HG02678 (cell line): ENCODE measurements at regions not wholly inside any gene's neighbourhood (a gene's known extent, or its start where the extent isn't known, plus 50 kb on each side); places are given as distances from the start of the nearest gene placed in this dataset.
"Not testable (repeated sequence)": the region's sequence is repeated elsewhere in the genome, so short reads cannot be mapped to it uniquely, and the experiment has no call there.

ENCODE experiments used
- ATAC-seq: cut with Tn5 transposase; IDR thresholded peaks from one replicate; pipeline ENCODE4 v1.9.1; 2021; ENCODE audit warnings: mild to moderate bottlenecking, moderate library complexity; ENCODE audit not compliant: unreplicated experiment

DNA sequence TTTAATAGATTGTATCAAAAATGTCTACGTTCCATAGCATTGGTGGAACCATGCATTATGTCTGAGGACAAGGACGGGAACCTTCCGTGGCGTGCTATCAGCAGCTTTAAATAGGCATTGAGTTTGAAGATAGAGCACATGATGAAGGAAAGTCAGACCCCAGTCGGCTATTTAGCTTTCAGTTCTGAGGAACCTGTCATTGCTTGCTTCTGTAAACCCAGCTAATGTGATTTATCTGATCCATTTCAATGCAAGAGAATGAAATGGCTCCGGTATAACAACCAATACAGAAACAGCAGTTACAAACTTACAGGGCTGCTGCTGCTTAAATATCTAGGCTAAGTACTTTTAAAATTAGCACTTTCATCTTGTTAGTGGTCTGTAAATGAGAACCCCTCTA, 503.3 kb downstream of the RNF144A start:
- no peak for ATAC-seq

DNA sequence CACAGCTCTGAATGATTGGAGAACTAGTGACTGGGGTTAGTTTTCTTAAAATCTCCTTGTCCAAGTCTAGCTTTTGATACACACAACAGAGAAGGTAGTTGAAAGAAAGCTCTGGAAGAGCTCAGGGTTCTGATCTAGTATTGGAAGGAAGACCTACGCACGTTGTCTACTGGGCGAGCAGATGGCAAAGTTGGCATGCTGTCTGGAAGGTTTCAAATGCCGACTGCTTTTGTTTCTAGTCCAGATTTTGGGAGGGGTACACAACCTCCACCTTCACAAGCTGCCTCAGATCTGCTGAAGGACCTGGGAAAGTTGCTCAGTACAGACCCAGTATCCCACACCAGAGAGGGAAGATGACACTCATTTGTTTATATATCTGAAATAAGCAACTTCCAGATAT, 507.3 kb downstream of the RNF144A start:
- no peak for ATAC-seq

DNA sequence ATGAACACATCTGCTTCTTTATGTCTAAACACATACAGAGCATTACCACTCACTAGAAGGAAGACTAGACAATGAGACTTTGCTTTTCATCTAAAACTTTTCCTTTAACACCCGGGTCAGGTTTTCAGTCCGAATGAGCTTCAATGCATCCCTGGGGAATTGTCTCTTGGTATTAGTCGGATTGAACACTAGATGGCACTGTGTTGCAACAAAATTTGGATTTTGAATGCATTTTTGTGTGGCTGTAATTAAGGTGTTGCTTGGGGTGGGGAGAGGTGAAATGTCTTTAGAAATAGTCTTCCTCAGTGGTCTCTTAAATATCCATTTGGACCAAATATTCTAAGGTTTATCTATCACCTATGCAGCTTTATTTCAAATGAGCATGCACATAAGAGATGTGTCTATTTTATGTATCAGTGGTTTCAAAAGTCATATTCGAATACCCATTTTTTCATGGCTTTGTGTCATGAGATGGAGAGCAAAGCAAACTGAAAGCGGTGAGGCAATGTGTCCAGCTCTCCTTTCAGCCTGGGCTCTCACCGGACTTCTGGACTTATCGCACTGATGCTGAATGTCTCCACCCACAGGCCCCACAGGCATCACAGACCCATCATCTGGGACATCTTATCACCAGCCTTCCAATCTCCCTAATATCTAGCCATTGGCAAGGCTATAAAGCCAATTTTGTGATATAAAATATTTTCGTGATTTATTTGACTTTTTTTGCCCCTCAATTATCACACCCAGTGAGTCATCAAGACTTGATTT, 510.3 kb downstream of the RNF144A start:
- no peak for ATAC-seq

DNA sequence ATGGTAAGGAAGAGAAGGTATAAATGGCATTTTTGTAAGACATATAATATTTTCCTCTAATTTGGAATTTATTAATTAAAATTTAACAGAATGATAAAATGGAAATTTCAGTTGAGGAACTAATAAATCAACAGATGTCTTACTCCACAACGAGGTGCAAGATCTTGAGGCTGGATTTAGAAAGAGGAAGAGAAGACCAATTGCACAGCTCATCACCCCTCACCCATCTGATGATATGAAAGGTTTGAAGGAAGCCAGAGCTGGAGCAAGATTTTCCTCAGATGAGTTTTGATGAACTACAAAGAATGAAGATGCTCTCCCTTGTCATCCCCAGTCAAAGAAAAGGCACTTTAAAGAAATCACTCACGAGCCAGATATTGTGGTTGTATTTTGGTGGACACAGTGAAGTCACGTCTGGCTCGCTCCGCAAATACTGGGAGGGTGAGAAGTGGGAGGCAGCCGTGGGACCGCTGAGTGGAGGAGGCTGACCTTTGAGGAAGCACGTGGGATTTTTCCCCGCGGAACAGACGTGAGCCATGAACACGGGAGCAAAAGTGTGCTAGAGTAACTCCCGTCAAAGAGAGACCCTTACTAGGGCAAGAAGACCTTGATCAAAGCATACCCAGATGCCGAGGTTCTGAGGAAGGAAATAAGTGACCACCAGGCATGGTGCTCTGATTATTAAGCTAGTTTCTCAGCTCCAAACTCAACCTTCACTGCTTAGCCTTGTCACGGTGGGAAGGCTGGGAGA, 511.4 kb downstream of the RNF144A start:
- no peak for ATAC-seq

DNA sequence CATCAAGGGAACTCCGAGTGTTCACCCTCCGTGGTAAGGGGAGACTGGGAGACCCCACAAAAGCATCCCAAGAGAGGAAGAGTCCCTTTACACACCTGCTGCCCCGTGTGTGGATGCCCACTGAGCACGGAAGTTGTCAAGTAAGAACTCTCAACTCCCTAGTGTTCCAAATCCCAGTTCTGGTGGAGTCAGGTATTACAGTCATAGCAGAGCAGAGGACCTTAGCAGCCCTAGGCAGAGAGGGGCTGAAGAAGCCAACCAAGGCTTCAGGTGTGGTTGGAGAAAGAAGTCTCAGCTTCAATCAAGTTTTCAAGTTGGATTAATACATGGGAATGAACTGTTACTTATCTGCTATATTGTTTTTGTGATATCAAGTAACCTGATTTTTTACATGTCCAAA, 512.5 kb downstream of the RNF144A start:
- no peak for ATAC-seq

DNA sequence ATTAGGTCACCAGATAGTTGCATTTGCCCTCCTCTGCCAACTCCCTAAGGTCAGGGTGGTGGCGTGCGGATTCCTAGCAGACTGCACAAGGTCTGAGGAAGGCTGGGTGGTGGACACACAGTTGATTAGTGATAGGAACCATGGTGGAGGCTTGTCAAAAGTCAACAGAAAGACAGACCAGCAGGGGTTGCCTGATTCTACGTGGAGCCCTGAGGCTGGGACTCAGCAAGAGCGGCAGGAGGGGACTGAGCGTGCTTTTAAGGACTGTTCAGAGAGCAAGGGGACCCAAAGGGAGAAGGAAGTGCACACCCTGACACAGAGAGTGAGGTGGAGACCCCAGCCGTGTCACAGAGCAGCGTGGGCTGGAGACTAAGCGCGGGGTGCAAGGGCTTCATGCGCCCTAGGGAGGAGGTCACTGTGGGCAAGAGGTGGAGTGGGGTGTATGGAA, 513.2 kb downstream of the RNF144A start:
- ATAC-seq: no peak

DNA sequence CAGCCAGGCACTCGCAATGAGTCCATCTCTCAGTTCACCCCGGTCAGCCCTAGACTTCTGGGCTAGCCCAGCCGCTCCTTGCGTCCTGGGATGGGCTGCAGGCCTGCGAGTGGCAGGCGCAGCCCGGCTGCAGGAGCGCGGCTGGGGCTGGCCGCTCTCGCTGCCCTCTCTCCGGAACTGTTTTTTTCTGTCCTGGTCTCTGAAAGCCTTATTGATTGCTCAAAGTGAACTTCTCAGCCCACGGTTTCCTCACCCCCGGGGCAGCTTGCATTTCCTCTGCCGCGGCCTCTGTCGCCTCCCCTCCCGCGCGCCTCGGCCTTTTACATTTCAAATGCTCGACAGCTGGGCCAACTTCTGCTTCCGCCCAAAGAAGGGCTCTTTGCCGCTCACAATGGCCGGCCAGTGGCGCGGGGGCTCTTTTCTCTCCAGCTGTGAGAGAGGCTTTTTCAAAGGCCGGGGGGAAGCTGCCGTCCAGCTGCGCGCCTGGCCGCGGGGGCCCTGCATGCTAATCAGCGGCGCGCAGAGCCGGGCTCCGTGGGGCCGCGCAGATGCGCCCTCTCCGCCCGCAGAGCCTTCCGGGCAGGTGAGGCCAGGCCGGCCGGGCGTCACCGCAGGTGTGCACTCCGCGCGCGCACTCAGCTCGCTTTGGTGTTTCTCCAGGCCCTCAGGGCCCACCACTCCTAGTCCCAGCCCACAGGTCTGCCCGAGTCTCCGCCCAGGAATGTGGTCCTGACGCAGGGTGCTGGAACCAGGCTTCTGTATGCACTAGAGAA, 513.8 kb downstream of the RNF144A start:
- ATAC-seq: peak; percentile 76

DNA sequence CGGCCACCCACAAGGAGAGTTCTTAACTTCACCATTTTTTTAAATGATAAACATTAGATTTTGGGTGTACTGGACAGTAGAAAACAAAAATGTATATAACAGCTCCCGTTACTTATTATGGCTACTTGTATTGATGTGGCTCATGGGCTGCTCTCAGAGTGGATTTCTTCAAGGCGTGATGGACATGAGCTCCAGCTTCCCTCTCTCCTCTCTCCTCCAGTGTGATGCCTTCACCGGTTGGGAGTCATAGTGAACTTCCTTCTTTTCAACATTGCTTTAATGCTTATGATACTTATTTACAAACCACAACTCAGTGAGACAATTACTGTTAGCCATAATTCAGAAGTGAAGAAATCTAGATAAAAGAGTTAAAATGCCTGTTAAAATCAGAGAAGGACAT, 515.2 kb downstream of the RNF144A start:
- no peak for ATAC-seq

DNA sequence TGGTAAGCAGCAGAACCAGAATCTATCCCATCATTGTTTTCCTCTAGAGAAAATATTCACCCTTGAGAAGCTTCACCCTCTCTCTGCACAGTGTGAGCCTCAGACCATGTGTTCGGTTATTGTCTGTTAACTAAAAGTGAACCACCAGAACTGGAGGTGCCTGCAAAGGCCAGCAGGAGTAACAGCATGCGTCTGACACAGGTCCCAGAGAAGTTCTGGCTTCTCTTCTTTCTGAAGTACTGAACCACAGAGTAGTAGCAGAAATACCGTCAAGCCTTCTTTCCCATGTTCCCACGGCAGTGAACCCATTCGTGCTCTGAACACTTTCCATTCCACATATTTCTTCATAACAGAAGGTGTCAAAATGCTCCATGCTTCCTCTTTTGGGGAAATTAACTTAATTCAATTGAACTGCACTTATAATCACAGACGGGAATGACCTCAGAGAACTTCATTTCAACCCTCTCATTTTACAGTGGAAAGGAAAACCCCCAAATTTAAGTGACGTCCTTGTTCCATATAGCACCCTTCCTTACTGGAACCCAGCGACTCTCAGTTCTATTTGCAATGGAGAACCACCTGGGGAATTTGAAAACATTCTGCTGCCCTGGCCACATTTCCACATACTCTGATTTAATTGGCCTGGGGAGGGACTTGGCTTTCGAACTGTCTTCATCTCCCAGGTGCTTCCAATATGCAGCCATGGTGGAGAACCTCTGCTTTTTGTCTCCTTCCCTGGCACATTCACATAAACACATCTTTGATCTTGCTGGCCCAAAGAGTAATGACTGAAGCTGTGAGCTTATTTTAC, 519.1 kb downstream of the RNF144A start:
- ATAC-seq: no peak

DNA sequence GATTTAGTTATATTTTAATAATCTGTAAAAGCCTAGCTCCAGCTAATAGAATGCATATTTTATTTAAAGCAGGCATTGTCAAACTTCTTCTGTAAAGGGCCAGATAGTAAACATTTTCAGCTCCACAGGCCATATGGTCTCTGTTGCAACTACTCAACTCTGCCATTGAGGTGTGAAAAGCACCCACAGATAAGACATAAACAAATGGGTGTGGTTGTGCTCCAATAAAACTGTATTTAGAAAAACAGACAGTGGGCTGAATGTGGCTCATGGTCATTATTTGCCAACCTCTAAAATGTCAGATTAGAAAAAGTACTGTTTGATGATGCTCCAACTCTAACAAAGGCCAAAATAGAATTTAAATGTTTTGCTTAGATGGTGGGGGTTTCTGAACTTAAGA, 519.9 kb downstream of the RNF144A start:
- no peak for ATAC-seq

DNA sequence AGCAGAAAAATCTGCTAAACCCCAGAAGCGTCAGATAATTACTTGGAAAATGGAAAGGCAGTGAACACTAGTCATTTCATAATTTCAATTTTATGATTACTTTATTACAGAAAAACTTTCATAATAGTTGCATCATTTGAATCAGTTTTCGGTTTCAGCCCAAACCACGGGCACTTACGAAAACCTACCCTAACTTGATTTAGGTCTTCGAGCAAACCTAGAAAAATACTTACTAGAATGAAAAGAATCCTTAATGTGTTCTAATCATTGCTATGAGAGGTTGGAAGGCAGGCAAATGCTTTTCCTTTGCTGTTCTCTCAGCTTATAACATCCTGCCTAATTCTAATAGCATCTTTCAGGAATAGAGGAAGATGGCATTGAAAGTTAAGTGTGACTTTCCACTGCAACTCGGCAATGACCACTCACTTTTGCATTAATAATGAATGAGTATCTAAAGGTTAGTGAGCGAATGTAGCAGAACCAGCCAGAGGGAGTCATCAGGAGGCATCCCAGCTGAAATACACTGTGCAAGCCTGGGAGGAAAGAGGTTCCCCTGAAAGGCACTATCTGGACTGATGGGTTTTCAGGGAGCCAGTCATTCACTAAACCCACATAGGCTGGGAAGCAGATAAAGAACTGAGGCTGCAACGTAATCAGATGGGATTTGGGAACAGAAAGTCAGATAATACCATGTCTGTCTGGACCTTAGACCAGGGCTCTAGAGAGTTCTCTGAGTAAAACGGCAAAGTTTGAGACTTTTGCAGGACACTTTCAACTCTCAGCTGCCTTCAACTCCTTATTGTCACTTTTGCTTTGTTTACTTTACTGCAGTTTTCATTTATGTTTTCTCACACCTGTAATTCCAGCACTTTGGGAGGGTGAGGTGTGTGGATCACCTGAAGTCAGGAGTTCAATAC, 520.8 kb downstream of the RNF144A start:
- ATAC-seq: no peak

DNA sequence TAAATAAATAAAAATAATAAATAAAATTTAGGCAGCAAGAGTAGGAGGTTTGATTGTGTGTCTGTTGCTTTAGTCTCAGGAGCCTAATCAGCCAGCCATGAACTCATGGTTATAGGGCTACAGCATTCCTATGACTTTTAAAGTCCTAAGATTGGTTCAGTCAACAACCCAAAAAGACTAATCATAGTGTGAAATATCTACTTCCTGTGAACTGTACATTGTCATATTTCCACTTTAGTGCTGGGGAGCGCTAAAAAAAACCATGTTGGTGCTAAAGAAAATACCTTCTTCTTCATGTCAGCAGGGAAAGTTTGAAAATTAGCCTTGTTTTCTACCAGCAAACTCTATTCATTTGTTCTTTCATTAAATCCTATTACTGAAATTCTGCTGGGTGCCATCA, 521.6 kb downstream of the RNF144A start:
- ATAC-seq: no peak

DNA sequence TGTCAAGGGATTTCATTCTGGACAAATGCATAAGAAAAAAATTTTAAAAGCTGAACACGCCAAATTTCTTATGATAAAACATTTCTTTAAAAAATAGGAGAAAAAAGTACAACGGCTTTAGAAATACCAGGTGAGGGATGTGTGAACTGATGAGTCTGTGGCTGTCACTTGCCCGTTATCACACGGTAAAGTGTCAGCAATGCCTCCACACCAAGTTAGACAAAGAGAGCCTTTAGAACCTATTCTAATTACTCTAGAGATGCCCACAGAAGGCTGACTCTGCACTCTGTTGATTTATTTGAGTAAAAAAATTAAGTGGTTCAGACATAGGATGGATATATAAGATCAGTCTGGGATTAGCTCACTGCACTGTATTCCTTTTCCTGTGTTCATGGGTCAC, 523.8 kb downstream of the RNF144A start:
- ATAC-seq: no peak

DNA sequence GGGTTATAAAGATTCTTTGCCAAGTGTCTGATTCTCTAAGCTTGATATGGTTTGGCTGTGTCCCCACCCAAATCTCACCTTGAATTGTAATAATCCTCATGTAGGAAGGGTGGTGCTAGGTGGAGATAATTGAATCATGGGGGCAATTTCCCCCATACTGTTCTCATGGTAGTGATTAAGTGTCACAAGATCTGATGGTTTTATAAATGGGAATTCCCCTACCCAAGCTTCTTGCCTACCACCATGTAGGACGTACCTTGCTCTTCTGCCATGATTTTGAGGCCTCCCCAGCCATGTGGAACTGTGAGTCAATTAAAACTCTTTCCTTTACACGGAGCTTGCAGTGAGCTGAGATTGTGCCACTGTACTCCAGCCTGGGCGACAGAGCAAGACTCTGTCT, 524.6 kb downstream of the RNF144A start:
- not testable (repeated sequence) for ATAC-seq

DNA sequence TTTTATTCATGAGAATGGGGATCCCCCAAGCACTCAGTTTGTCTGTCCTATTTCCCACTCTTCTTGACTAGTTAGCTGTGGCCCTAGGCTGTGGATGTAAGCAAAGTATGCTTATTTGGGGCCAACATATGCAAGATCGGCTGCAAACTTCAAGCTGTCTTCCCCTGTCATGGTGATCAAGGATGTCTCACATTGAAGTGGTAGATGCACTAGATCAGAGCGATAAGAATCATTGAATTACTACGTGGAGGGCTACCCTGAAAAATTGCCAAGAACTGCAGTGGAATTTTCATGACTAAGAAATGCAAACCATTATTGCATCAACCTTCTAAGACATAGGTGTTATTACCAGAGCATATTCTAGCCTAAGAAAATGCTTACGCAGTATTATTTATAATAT, 527.4 kb downstream of the RNF144A start:
- no peak for ATAC-seq

DNA sequence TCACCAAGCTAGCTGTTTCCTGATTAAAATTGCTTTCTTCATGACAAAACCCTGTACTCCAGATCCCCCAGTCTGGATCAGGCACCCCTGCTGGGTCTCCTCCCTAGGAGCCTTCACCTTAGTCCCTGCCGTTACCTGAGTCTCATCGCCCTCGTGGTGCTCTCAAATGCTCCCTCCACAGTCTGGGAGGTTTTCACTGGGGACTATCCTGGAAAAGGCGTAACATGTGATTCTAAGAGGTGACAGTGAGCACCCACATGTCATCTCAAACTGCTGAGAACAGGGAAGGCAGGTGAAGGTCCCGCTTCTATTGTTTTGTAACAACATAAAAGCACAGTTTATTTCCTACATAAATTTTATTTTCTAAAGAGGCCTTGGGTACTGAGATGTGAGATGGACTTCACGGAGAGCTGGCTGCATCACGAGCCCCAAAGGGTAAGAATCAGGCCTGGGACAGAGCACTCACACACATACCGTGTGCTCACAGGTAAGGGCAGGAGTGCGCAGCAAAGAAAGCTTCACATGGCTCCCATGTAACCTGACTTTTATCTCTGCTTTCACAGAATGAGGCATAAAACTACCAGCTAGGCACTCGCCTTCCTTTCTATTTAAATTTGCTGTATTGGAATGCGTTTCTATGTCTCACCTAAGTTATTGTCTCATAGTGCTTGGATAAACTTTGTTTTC, 531.5 kb downstream of the RNF144A start:
- ATAC-seq: no peak

DNA sequence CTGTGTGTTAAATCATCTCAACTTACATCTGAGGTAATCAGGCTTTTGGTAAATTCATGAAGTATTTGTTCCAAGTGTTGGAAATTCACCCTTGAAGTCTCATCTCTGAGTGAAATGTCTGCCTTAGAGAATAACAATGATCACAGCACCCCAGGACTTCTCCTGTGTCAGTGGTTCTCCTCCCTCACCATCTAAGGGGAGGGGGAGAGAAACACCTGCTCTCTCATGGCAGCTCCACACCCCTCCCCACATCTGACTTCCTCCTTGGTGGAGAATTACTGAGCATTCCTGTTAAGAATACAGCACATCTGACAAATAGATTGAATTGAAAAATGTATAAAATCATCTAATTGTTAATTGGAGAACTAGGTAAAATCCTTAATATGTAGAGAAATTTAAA, 532.1 kb downstream of the RNF144A start:
- ATAC-seq: no peak

DNA sequence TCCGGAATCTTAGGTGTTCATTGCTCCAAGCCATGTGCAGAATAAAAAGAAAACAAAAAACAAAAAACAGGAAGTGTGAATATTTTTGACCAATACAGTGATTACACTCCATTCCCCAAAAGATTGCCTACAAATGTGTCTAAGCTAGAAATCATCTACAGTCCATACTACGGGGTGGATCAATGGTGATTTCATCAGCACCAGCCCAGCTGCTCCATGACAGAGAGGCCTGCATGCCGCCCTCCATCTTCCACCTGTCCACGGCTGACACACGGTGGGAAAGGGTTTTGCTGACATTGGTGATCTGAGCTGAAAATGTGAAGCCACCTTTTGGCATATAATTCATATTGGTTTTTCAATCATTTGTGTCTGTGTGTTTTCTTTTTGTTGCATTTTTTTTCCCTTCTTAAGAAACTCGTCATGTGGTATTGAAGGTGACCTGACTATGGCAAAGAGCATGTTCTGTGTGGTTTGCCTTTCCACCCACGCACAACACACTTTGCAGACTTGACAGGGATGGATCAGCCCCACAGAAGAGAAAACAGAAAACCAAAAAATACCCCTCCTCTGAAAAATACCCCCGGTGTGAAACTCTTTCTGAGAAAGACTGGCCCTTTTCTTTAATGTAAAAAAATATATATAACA, 533.1 kb downstream of the RNF144A start:
- no peak for ATAC-seq

DNA sequence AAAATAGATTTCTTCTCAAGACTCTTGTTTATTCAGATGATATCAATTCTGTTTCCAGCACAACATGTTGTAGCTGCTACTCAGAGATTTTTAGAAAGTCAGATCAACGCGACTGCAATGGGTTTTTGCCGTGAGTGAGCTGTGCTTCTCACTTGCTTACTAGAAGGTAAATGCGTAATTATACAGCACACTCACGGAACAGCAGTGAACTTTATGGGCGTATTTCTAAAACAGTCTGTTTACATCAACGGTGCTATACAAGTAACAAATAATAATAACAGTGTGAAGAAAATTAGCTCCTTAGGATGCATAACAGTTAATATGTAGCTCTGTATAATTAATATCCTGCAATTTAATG, 533.6 kb downstream of the RNF144A start:
- ATAC-seq: no peak
